ENCODE measurements at regions not wholly inside any gene's neighbourhood (a gene's known extent, or its start where the extent isn't known, plus 50 kb on each side); places are given as distances from the start of the nearest gene placed in this dataset.

GRCh38 chr9:134221273-134222017 is 57.1 kb upstream of the RNU6ATAC start:
- Histone ChIP-seq H3K9me3 (replicated peaks) (no peaks in the 10 kb centered on the region), H3K4me1 (peaks cover 2% of the 10 kb centered on the region), H3K4me3 (no peak overlapping the region), H3K36me3 (no peaks in the 10 kb centered on the region), H3K27ac (replicated peaks) (no peak overlapping the region), H3K27me3 (ENCODE audit: low read depth) (no peaks in the 10 kb centered on the region)
- intact Hi-C loops (cut with micrococcal nuclease), result no loop called here
- peak; percentile 9 for DNase-seq
- no peak for TF ChIP-seq CTCF (IDR thresholded peaks at IDR 0.05; ENCODE audit: borderline replicate concordance)

DNA sequence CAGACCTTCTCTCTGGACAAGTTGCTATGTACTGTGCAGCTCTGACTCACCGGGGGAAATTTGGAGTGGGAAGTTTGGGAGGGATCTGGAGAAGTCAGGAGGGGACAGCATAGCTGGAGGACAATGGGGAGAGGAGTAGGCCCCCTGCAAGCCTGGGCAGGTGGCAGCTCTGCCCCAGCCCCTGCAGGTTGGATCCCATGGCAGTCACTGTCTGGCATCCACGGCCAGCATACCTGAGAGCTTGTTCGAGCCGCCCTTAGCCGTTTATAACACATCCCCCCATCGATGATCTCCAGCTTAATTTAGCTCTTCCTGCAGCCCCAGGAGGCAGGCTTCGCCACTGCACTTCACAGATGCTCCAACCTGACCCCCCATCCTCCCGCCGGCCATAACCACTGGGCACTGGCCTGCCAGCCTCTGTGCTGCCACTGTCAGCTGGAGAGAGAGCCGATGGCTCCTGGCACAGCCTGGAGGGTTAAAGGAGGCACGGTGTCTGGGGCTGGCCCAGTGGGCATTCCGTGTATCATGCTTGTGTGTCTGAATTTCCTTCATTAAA is 57.7 kb upstream of the RNU6ATAC start:
- no peaks in the 10 kb centered on the region for H3K4me1 ChIP-seq
- intact Hi-C loops (cut with micrococcal nuclease), result no loop called here
- H3K27ac ChIP-seq (replicated peaks), result no peak overlapping the region
- no peak overlapping the region for H3K4me3 ChIP-seq
- H3K36me3 ChIP-seq, result no peaks in the 10 kb centered on the region
- TF ChIP-seq CTCF (IDR thresholded peaks at IDR 0.05; ENCODE audit: borderline replicate concordance), result no peak
- no peaks in the 10 kb centered on the region for H3K27me3 ChIP-seq (ENCODE audit: low read depth)
- no peak for DNase-seq
- H3K9me3 ChIP-seq (replicated peaks), result no peaks in the 10 kb centered on the region

- DNase-seq, result no peak
- Histone ChIP-seq H3K4me3 (no peak overlapping the region), H3K27ac (replicated peaks) (no peak overlapping the region), H3K36me3 (no peaks in the 10 kb centered on the region), H3K4me1 (no peaks in the 10 kb centered on the region), H3K9me3 (replicated peaks) (no peaks in the 10 kb centered on the region), H3K27me3 (ENCODE audit: low read depth) (no peaks in the 10 kb centered on the region)
- intact Hi-C loops (cut with micrococcal nuclease), result no loop called here
- no peak for TF ChIP-seq CTCF (IDR thresholded peaks at IDR 0.05; ENCODE audit: borderline replicate concordance)
Measured at GRCh38 chr9:134223091-134223490, 58.7 kb upstream of the RNU6ATAC start.

- Histone ChIP-seq H3K9me3 (replicated peaks) (no peaks in the 10 kb centered on the region), H3K36me3 (no peaks in the 10 kb centered on the region), H3K4me3 (no peak overlapping the region), H3K27ac (replicated peaks) (no peak overlapping the region), H3K4me1 (no peaks in the 10 kb centered on the region), H3K27me3 (ENCODE audit: low read depth) (no peaks in the 10 kb centered on the region)
- no peak for TF ChIP-seq CTCF (IDR thresholded peaks at IDR 0.05; ENCODE audit: borderline replicate concordance)
- intact Hi-C loops (cut with micrococcal nuclease), result no loop called here
- DNase-seq, result peak; percentile 9
Measured at GRCh38 chr9:134223591-134224122, 59.3 kb upstream of the RNU6ATAC start.

DNA sequence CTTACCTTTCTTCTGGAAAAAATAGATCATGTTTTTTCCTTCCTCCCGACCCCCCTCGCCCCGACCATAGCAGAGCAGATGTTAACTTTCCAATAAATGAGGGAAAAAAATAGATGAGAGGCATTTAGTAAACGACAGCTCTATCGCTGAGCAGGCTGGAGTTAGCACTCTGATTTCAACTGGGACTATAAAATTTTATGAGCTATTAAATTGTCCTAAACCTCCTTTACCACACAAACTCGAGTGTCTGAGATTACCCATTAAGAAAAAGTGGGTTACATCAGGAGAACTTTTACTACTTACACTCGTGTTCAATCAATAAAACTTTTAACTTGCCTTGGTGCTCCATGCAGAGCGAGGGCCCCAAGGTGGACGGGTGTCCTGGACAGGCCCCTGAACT is 59.8 kb upstream of the RNU6ATAC start:
- Histone ChIP-seq H3K4me1 (no peaks in the 10 kb centered on the region), H3K4me3 (no peak overlapping the region), H3K27me3 (ENCODE audit: low read depth) (no peaks in the 10 kb centered on the region), H3K9me3 (replicated peaks) (no peaks in the 10 kb centered on the region), H3K36me3 (no peaks in the 10 kb centered on the region), H3K27ac (replicated peaks) (no peak overlapping the region)
- no peak for DNase-seq
- intact Hi-C loops (cut with micrococcal nuclease), result no loop called here
- no peak for TF ChIP-seq CTCF (IDR thresholded peaks at IDR 0.05; ENCODE audit: borderline replicate concordance)
